GM12875 (cell line): ENCODE measurements at regions not wholly inside any gene's neighbourhood (a gene's known extent, or its start where the extent isn't known, plus 50 kb on each side); places are given as distances from the start of the nearest gene placed in this dataset.

Experiments
- H3K4me3 ChIP-seq: one replicate; pipeline ENCODE4 v1.5.1; 2011; ENCODE audit warnings: low read depth, low read length, control low read depth
- CTCF ChIP-seq: IDR thresholded peaks from 2 replicates; pipeline ENCODE4 v1.5.1; 2011; ENCODE audit warnings: low read depth, mild to moderate bottlenecking, control low read depth, inconsistent platforms, low read length, moderate library complexity, borderline replicate concordance; ENCODE audit not compliant: insufficient read depth

- no peak overlapping the region for H3K4me3 ChIP-seq
- TF ChIP-seq CTCF = no peak
Observed at GRCh38 chr14:71179066-71179465, 271.8 kb downstream of the PCNX1 start.

GRCh38 chr14:71180397-71180796 lies 273.1 kb downstream of the PCNX1 start:
- H3K4me3 ChIP-seq = no peak overlapping the region
- TF ChIP-seq CTCF = no peak

- no peak overlapping the region for H3K4me3 ChIP-seq
- TF ChIP-seq CTCF = no peak
Observed at GRCh38 chr14:71181215-71182003, 274.1 kb downstream of the PCNX1 start.

GRCh38 chr14:71183876-71184689 lies 276.8 kb downstream of the PCNX1 start:
- no peak for TF ChIP-seq CTCF
- H3K4me3 ChIP-seq = no peak overlapping the region

- no peak overlapping the region for H3K4me3 ChIP-seq
- TF ChIP-seq CTCF = no peak
Observed at GRCh38 chr14:71185637-71186036, 278.4 kb downstream of the PCNX1 start.

- no peak for TF ChIP-seq CTCF
- no peak overlapping the region for H3K4me3 ChIP-seq
Observed at GRCh38 chr14:71187633-71188356, 280.5 kb downstream of the PCNX1 start.
